PC-9 (cell line): ENCODE measurements at regions not wholly inside any gene's neighbourhood (a gene's known extent, or its start where the extent isn't known, plus 50 kb on each side); places are given as distances from the start of the nearest gene placed in this dataset.

Experiments
- BruUV-seq: library from RNA; stranded (reverse); fragments of 400-500 nt; replicated peaks from 2 replicates; lab custom pipeline; 2021; lab: Mats Ljungman, UMichigan
- CTCF ChIA-PET: fragments of 300-600 bp; sonication (Branson Sonifier 250); formaldehyde crosslinking; loops from one replicate; lab custom pipeline; 2022; ENCODE audit warnings: antibody characterized with exemption; lab: Charles Lee
- POLR2A ChIA-PET: fragments of 300-600 bp; sonication (Branson Sonifier 250); formaldehyde crosslinking; loops from one replicate; lab custom pipeline; 2022; ENCODE audit warnings: antibody characterized with exemption; ENCODE audit not compliant: unreplicated experiment; lab: Charles Lee
- DNase-seq, 2 experiments: peaks; one replicate each; pipeline versions ENCODE4 v3.0.0 to v3.0.0-alpha.2; 2015 to 2022; ENCODE audit warnings: mixed read lengths in 1 of 2
- H2AFZ ChIP-seq: fragments of 200-600 bp; sonication (generic); 2 replicates; pipeline ENCODE4 v1.8.1; 2017; ENCODE audit warnings: antibody characterized with exemption
- H3F3A ChIP-seq: fragments of 200-600 bp; sonication (generic); 2 replicates; pipeline ENCODE4 v1.8.1; 2017; ENCODE audit warnings: antibody characterized with exemption, mild to moderate bottlenecking, low read depth; ENCODE audit not compliant: insufficient read depth
- H3K27ac ChIP-seq: fragments of 200-600 bp; sonication (generic); 2 replicates; pipeline ENCODE4 v1.6.1; 2016; ENCODE audit warnings: mixed run types
- H3K27me3 ChIP-seq: fragments of 200-600 bp; sonication (generic); 2 replicates; pipeline ENCODE4 v1.6.1; 2016; ENCODE audit warnings: low read depth, mixed run types; ENCODE audit not compliant: insufficient read depth
- H3K36me3 ChIP-seq: fragments of 200-600 bp; sonication (generic); 2 replicates; pipeline ENCODE4 v1.6.1; 2016; ENCODE audit warnings: low read depth, mixed run types
- H3K4me1 ChIP-seq: fragments of 200-600 bp; sonication (generic); replicated peaks from 2 replicates; pipeline ENCODE4 v1.6.1; 2016; ENCODE audit warnings: mixed run types; ENCODE audit not compliant: insufficient read depth
- H3K4me2 ChIP-seq: fragments of 200-600 bp; sonication (generic); 2 replicates; pipeline ENCODE4 v1.6.1; 2017; ENCODE audit warnings: mixed run types
- H3K4me3 ChIP-seq: fragments of 200-600 bp; sonication (generic); 2 replicates; pipeline ENCODE4 v1.6.1; 2016; ENCODE audit warnings: mixed run types
- H3K79me2 ChIP-seq: fragments of 200-600 bp; sonication (generic); 2 replicates; pipeline ENCODE4 v1.6.1; 2017; ENCODE audit warnings: low read depth, mixed run types
- H3K9me2 ChIP-seq: fragments of 200-600 bp; sonication (generic); 2 replicates; pipeline ENCODE4 v1.8.1; 2017; ENCODE audit warnings: mild to moderate bottlenecking; ENCODE audit not compliant: insufficient read depth
- H3K9me3 ChIP-seq: fragments of 200-600 bp; sonication (generic); 2 replicates; pipeline ENCODE4 v1.8.1; 2016; ENCODE audit warnings: low read depth; ENCODE audit not compliant: insufficient read depth
- H4K20me1 ChIP-seq: fragments of 200-600 bp; sonication (generic); 2 replicates; pipeline ENCODE4 v1.8.1; 2017; ENCODE audit not compliant: insufficient read depth
- CTCF ChIP-seq: fragments of 200-600 bp; sonication (generic); conservative IDR thresholded peaks from 2 replicates; pipeline ENCODE4 v1.6.1; 2017; ENCODE audit warnings: mixed run types, antibody characterized with exemption, mild to moderate bottlenecking, moderate library complexity
- EZH2 ChIP-seq: fragments of 200-600 bp; sonication (generic); IDR thresholded peaks from 2 replicates; pipeline ENCODE4 v1.8.0; 2017; ENCODE audit warnings: antibody characterized with exemption, low read depth
- intact Hi-C: fragments of 100-400 bp; cut with micrococcal nuclease; formaldehyde crosslinking; loops from one replicate; pipeline ENCODE4 v1.10.0; 2022; ENCODE audit not compliant: unreplicated experiment

- DNase-seq: no peak
- ChIA-PET POLR2A (no interaction called here), CTCF (no interaction called here)
- no TSS peak for BruUV-seq
- TF ChIP-seq CTCF (no peak), EZH2 (no peak)
- intact Hi-C loops: no loop called here
- no peaks in the 10 kb centered on the region for H4K20me1 ChIP-seq
- H3K79me2 ChIP-seq: no peaks in the 10 kb centered on the region
- H3F3A ChIP-seq: no peaks in the 10 kb centered on the region
- no peaks in the 10 kb centered on the region for H3K36me3 ChIP-seq
- no peak overlapping the region for H2AFZ ChIP-seq
- no peak overlapping the region for H3K27ac ChIP-seq
- H3K4me1 ChIP-seq: no peaks in the 10 kb centered on the region
- H3K9me3 ChIP-seq: no peaks in the 10 kb centered on the region
- no peaks in the 10 kb centered on the region for H3K27me3 ChIP-seq
- no peak overlapping the region for H3K4me3 ChIP-seq
- H3K9me2 ChIP-seq: no peaks in the 10 kb centered on the region
- no peak overlapping the region for H3K4me2 ChIP-seq
These were observed 1080.8 kb upstream of the DDX18 start for GRCh38 chr2:116733699-116734098.

- no peaks in the 10 kb centered on the region for H3K9me3 ChIP-seq
- H3K79me2 ChIP-seq: no peaks in the 10 kb centered on the region
- DNase-seq: no peak
- no peak overlapping the region for H3K4me2 ChIP-seq
- CTCF ChIA-PET: no interaction called here
- no peaks in the 10 kb centered on the region for H3K4me1 ChIP-seq
- H3K9me2 ChIP-seq: no peaks in the 10 kb centered on the region
- H3K27me3 ChIP-seq: no peaks in the 10 kb centered on the region
- no peaks in the 10 kb centered on the region for H3F3A ChIP-seq
- POLR2A ChIA-PET: no interaction called here
- TF ChIP-seq CTCF: no peak
- no peak for TF ChIP-seq EZH2
- no TSS peak for BruUV-seq
- H3K36me3 ChIP-seq: no peaks in the 10 kb centered on the region
- no peak overlapping the region for H3K4me3 ChIP-seq
- no peaks in the 10 kb centered on the region for H4K20me1 ChIP-seq
- intact Hi-C loops: no loop called here
- no peak overlapping the region for H3K27ac ChIP-seq
- no peak overlapping the region for H2AFZ ChIP-seq
These were observed 1076.5 kb upstream of the DDX18 start for GRCh38 chr2:116737951-116738350.

GRCh38 chr2:116747103-116747502 is 1067.4 kb upstream of the DDX18 start:
- Histone ChIP-seq H3K9me3 (no peaks in the 10 kb centered on the region), H2AFZ (no peak overlapping the region), H3K27me3 (no peaks in the 10 kb centered on the region), H4K20me1 (no peaks in the 10 kb centered on the region), H3K9me2 (no peaks in the 10 kb centered on the region), H3F3A (no peaks in the 10 kb centered on the region), H3K4me2 (no peak overlapping the region), H3K36me3 (no peaks in the 10 kb centered on the region), H3K79me2 (no peaks in the 10 kb centered on the region), H3K4me1 (no peaks in the 10 kb centered on the region), H3K4me3 (no peak overlapping the region), H3K27ac (no peak overlapping the region)
- POLR2A ChIA-PET: no interaction called here
- TF ChIP-seq EZH2: no peak
- no peak for TF ChIP-seq CTCF
- no TSS peak for BruUV-seq
- DNase-seq: no peak
- intact Hi-C loops: no loop called here
- CTCF ChIA-PET: no interaction called here
